ENCODE measurements at regions not wholly inside any gene's neighbourhood (a gene's known extent, or its start where the extent isn't known, plus 50 kb on each side); places are given as distances from the start of the nearest gene placed in this dataset.
"Not testable (repeated sequence)": the region's sequence is repeated elsewhere in the genome, so short reads cannot be mapped to it uniquely, and the experiment has no call there.

DNA sequence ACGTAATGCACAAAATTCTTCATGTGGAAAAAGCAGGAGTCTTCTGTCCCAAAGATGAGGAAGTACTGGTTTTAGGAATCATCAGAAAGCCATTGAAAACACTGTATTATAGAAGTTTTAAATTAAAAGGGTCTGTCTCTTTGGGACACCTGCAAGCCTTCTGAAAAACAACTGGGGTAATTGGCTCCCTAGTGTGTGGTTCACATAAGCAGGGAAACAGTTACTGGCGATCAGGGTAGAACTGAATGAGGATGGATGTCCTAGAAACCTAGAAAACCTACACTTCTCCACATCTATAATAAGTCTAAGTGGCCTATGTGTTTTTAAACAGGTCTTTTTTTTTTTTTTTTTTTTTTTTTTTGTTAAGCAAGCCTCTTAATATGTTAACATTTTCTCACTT is 945.5 kb upstream of the PCDH10 start:
- Histone ChIP-seq H3K9me3 (no peaks in the 10 kb centered on the region), H3K4me3 (no peak overlapping the region), H3K36me3 (no peaks in the 10 kb centered on the region), H3K27me3 (no peaks in the 10 kb centered on the region)
- DNase-seq: no peak

DNA sequence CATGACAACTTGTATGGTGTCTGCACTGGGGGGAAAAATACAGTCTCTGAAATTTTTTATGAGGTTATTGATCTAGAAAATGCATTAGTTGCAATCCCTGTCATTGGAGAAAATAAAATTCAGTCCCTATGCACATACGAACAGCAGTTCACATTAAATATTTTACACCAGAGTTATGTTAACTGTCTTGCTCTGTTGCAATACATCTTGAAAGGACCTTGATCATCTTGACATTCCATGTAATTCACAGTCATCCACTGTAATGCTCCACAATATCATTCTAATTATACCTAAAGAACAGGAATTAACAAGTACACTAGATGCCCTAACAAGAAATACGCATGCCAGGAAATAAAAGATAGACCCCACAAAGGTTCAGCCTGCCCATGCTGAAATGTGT is 934.6 kb upstream of the PCDH10 start:
- no peaks in the 10 kb centered on the region for H3K36me3 ChIP-seq
- H3K27me3 ChIP-seq: no peaks in the 10 kb centered on the region
- DNase-seq: no peak

DNA sequence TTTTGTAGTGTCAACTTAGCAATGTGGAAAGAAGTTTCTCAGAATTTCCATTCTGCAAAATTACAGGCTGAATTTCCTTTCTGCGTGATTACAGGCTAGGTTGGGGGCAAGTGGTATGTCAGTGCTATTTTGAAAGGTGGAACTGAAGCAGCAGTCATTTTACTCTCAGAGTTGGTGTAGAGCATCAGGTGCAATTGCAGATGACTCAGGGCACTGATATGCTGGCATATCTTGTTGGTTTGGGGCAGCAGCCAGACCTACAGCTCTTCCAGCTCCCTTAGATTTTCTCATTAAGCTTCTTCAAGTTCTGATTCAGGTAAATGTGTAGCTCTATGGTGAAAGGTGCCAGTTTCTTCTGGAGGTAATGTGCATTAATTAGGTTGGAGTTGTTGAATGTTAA is 930.7 kb upstream of the PCDH10 start:
- DNase-seq: no peak
- Histone ChIP-seq H3K27me3 (no peaks in the 10 kb centered on the region), H3K36me3 (no peaks in the 10 kb centered on the region), H3K4me3 (no peak overlapping the region), H3K9me3 (no peaks in the 10 kb centered on the region)

More for the DNA sequence above, 934.6 kb upstream of the PCDH10 start:
- Histone ChIP-seq H3K4me3 (no peak overlapping the region), H3K9me3 (no peaks in the 10 kb centered on the region)

DNA sequence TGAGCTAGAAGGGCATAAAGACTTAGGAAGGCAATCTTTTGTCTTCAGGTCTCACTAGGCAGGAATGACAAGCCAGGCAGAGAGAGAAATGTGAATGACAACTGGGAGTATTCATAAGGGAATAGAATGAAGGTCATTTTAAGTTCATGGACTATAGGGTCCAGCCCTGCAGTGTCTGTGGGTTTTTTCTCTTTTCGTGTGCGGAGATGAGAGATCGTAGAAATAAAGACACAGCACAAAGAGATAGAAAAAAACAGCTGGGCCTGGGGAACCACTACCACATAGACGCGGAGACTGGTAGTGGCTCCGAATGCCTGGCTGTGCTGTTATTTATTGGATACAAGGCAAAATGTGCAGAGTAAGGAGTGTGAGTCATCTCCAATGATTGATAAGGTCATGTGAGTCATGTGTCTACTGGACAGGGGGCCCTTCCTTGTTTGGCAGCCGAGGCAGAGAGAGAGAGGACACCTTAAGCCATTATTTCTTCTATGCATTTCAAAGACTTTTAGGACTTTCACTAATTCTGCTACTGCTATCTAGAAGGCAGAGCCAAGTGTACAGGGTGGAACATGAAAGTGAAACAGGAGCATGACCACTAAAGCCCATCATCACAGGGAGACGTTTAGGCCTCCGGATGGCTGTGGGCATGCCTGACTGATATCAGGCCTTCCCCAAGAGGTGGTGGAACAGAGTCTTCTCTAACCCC is 921.8 kb upstream of the PCDH10 start:
- no peaks in the 10 kb centered on the region for H3K36me3 ChIP-seq
- H3K9me3 ChIP-seq: no peaks in the 10 kb centered on the region
- DNase-seq: no peak
- H3K27me3 ChIP-seq: no peaks in the 10 kb centered on the region
- no peak overlapping the region for H3K4me3 ChIP-seq

DNA sequence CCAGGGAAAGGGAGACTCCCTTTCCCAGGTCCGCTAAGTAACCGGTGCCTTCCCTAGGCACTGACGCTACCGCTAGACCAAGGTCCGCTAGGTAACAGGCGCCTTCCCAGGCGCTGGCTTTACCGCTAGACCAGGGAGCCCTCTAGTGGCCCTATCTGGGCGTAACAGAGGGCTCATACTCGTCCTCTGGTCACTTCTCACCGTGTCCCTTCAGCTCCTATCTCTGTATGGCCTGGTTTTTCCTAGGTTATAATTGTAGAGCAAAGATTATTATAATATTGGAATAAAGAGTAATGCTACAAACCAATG is 921.3 kb upstream of the PCDH10 start:
- H3K9me3 ChIP-seq, H3K4me3 ChIP-seq, DNase-seq, H3K36me3 ChIP-seq, H3K27me3 ChIP-seq: not testable (repeated sequence)

DNA sequence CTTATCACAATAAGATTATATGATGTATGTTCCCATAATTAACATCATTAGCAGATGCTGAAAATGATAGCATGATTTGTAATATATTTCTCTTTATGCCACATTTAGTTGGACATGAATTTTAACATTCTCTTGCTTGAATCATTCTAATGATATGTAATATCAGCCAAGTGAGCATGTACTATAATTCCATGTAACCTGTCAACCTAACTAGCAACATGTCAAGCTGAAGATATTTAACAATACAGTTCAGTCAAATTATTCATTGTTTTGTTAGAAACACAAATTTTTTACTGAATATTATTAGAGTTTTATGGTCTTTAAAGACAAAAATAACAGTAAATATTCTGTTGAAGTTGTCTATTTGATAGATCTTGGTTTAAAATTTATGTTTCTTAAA is 920.4 kb upstream of the PCDH10 start:
- DNase-seq: no peak
- no peak overlapping the region for H3K4me3 ChIP-seq
- no peaks in the 10 kb centered on the region for H3K9me3 ChIP-seq
- no peaks in the 10 kb centered on the region for H3K27me3 ChIP-seq
- H3K36me3 ChIP-seq: no peaks in the 10 kb centered on the region

DNA sequence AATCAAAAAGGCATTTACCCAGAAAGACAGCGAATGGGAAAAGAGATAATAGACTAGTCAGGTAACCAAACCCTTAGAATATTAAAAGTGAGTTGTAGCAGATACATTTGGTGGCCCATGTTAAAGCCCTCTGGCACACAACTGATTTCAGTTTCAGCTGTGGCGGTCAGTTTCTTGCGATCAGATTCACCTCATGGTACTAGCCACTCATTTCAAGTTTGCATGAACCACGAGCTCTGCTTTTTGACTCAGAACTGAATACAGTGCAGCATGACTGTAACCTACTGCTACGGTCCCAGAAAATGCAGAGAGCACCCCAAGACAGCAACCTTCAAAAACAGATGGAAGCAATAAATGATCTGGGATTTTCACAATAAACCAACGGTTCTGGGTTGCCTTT is 919.1 kb upstream of the PCDH10 start:
- H3K9me3 ChIP-seq: no peaks in the 10 kb centered on the region
- no peak for DNase-seq
- H3K36me3 ChIP-seq: no peaks in the 10 kb centered on the region
- H3K4me3 ChIP-seq: no peak overlapping the region
- no peaks in the 10 kb centered on the region for H3K27me3 ChIP-seq

DNA sequence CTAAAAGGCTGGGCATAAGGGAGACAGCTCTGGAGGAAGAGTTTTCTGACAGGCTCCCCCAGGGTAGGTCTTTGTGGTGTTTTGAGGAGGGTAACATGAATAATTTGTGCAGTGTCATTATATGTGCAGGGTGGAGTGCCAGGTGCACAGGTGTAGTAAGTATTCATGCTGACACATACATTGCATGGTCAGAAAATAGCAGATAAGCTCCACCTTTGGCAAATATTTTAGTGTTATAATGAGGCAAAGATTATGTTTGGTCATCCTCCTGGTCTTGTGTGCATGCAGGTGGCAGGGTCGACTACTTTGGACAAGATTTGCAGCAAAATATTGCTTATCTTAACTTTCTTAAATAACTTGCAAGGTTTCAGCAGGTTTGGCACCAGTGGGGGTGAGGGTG is 910.4 kb upstream of the PCDH10 start:
- H3K4me3 ChIP-seq: no peak overlapping the region
- H3K9me3 ChIP-seq: no peaks in the 10 kb centered on the region
- H3K36me3 ChIP-seq: no peaks in the 10 kb centered on the region
- H3K27me3 ChIP-seq: no peaks in the 10 kb centered on the region
- no peak for DNase-seq

DNA sequence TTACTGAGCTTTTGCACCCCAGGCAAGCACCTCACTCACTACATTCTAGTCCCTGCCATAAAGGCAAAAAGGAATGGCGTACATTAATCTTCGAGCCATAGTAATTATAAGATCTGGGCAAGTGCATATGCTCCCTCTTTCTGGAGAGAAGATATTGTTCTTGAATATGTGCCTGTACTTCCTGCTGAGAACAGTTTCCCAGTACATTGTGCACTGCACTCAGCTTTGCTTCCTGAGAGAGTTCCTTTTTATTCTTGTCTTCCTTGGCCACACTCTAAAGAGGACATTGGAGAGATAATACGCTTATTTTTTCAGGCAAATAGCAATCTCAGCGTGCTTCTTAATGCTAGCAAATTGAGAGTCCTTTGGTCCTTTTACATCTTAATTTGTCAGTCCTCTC is 909.0 kb upstream of the PCDH10 start:
- Histone ChIP-seq H3K4me3 (no peak overlapping the region), H3K27me3 (no peaks in the 10 kb centered on the region), H3K36me3 (no peaks in the 10 kb centered on the region), H3K9me3 (no peaks in the 10 kb centered on the region)
- no peak for DNase-seq

DNA sequence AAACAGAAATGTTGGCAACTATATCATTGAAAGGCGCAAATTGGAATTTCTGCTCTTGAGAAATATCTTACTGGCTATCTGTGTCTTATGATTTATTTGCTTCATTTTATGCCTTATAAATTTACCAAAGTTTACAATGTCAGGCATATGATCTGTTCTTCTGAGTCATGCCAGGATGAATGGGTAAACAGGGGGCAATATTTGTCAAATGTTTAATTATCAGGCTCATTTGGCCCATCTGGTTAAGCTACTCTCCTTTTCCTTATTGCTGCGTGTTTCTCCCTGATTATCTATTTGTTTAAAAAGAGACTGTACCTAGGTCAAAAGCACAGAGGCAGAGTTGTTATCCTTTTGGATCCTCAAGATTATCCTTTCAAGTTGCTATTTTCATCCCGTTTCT is 903.8 kb upstream of the PCDH10 start:
- no peaks in the 10 kb centered on the region for H3K9me3 ChIP-seq
- H3K27me3 ChIP-seq: no peaks in the 10 kb centered on the region
- no peak overlapping the region for H3K4me3 ChIP-seq
- DNase-seq: no peak
- H3K36me3 ChIP-seq: no peaks in the 10 kb centered on the region

DNA sequence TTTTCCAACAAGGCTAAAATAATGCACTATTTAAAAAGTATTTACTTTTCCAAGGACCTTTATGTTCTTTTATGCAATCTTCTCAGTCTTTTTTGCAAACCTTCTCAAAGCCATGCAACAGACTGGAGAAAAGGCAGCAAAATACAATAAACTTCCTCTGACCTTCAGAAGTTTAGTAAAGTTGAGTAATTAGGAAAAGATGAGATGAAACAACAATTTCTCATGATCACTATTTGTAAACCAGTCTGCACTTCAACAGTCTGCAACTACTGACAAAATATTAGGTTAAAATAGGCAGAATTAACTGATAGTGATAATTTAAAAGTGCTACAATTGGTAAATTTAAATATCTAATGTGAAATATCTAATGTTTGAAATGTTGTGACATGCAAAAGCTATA is 884.9 kb upstream of the PCDH10 start:
- H3K36me3 ChIP-seq: no peaks in the 10 kb centered on the region
- no peaks in the 10 kb centered on the region for H3K27me3 ChIP-seq
- H3K4me3 ChIP-seq: no peak overlapping the region
- no peak for DNase-seq
- no peaks in the 10 kb centered on the region for H3K9me3 ChIP-seq

DNA sequence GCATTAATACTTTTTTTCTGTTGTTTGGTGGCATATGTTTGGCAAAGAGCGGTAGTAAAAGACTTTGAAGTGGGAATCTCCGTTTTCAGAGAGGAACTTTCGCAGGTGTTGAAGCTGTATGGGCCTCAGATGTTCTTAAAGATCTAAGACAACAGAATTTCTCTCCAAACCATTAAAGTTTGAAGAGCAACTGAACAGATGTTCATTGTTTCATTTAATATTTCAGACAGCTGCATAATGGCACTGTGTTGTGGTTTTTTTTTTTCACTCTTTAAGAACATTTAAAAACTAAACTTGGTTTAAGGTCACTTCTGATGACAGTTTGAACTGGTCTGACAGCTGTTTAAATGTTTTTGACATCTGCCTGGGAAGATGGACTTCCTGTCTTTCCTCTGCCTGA is 882.7 kb upstream of the PCDH10 start:
- Histone ChIP-seq H3K27me3 (no peaks in the 10 kb centered on the region), H3K9me3 (no peaks in the 10 kb centered on the region), H3K36me3 (no peaks in the 10 kb centered on the region), H3K4me3 (no peak overlapping the region)
- no peak for DNase-seq

DNA sequence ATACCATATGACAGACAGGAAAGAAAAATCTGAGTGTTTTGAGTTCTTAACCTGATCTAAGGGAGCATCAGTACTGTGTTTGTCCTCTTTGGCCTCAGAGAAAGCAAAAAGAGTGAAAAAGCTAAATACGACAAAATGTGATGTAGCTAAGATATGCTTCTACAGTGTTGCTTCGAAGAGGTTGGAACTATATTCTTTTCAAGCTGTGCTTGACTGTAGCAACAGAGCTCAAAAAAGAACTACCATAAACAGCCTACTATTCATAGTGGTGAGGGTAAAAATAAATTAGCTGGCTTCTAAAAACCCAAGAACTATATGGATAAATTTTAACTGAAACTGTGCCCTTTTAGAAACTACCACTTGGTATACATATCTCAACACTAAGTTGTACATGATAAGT is 881.8 kb upstream of the PCDH10 start:
- H3K9me3 ChIP-seq: no peaks in the 10 kb centered on the region
- DNase-seq: no peak
- no peak overlapping the region for H3K4me3 ChIP-seq
- no peaks in the 10 kb centered on the region for H3K36me3 ChIP-seq
- no peaks in the 10 kb centered on the region for H3K27me3 ChIP-seq

DNA sequence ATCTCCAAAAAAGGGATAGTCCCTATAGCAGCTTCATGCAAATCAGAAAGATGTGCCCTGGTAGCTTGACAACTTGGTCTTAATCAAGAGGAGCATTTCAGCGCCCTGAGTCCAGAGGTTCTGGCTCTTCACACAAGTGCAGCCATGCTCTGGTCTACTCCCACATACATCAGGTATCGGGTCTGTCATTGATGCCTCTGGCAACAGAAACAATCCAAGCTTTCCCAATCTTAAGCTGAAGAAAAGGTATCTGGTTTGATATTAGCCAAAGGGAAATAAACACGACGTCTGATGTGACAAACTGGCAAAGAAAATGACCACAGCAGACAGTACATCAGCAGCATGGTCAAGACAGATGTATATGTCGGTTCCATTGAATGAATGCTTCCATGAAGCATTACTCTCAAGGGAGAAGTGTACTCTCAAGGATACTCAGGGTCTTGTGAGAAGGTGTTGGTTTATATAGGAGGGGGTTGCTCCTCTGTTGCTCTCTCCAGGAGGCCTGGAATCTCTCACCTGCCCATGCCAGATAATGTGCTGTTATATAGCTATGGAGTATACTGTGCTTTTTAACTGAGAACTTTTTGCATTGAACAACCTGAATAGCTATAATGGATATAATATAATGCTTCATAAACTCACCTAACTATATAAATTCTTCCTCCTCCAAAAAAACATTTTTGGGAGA is 879.6 kb upstream of the PCDH10 start:
- Histone ChIP-seq H3K4me3 (no peak overlapping the region), H3K36me3 (no peaks in the 10 kb centered on the region), H3K27me3 (no peaks in the 10 kb centered on the region), H3K9me3 (no peaks in the 10 kb centered on the region)
- DNase-seq: no peak

DNA sequence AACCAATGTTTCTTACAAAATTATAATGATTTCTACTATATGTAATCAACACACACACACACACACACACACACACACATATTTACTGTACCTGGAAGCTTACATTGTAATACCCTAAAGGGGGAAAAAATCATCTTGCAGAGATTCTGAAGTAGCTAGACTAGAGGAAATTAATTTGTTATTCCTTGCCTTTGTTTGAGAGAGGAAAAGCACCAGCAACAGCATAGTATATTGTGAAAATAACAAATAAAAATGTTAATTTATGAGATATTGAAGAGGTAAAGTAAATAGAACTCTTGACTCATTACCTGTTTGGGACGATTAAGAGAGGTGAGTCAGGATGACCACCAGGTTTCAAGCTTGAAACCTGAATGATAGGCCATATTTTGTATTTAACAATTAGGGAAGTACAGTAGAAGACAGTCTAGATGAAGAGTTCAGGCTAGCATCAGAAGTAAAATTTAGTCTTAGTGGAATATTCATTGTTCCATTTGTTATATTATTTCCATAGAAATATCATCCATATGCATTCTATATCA is 873.4 kb upstream of the PCDH10 start:
- H3K36me3 ChIP-seq: no peaks in the 10 kb centered on the region

DNA sequence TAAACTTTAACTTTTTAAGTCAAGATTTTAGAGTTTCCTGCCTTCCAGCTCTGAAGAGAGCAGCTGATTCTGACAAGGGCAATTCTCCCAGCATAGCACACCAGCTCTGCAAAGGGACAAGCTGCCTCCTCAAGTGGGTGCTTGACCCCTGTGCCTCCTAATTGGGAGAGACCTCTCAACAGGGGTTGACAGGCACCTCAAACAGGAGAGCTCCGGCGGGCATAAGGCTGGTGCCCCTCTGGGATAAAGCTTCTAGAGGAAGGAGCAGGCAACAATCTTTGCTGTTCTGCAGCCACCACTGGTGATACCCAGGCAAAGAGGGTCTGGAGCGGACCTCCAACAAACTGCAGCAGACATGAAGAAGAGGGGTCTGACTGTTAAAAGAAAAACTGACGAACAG is 872.9 kb upstream of the PCDH10 start:
- no peak for DNase-seq
- Histone ChIP-seq H3K4me3 (no peak overlapping the region), H3K9me3 (no peaks in the 10 kb centered on the region), H3K27me3 (no peaks in the 10 kb centered on the region), H3K36me3 (no peaks in the 10 kb centered on the region)

More for the DNA sequence above, 873.4 kb upstream of the PCDH10 start:
- no peak for DNase-seq
- Histone ChIP-seq H3K4me3 (no peak overlapping the region), H3K27me3 (no peaks in the 10 kb centered on the region), H3K9me3 (no peaks in the 10 kb centered on the region)

DNA sequence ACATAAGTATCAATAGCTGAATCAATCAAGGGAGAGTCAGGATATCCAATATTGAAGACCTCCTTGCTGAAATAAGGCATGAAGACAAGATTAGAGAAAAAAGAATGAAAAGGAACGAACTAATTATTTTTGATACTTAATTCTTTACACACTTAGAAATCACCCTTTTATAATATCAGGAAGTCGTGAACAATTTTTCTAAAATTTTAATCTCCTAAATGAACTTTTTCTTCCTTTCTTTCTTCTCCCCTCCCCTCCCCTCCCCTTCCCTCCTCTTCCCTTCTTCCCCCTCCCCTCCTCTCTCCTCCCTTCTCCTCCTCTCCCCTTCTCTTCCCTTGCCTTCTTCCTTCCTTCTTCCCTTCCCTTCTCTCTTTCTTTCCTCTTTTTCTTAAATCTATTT is 872.1 kb upstream of the PCDH10 start:
- Histone ChIP-seq H3K4me3 (no peak overlapping the region), H3K9me3 (no peaks in the 10 kb centered on the region), H3K27me3 (no peaks in the 10 kb centered on the region), H3K36me3 (no peaks in the 10 kb centered on the region)
- DNase-seq: no peak

DNA sequence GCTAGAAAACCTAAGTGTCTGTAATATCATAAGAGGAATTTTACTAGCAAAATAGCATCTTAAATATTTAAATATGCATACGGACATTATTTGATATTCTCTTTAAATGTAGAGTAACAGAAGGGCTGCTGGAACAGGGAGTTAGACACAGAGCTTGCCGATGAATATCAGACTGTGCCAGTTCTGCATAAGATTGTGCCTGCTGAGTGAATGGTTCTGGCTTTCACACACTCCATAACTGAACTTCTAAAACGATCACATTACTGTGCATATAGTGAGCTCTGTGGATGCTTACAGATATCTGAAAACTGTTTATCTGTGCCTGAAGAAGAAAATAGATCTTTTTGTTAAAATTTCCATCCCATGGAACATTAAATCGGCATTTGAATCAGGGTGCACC is 867.4 kb upstream of the PCDH10 start:
- H3K27me3 ChIP-seq: no peaks in the 10 kb centered on the region
- no peaks in the 10 kb centered on the region for H3K9me3 ChIP-seq
- no peak for DNase-seq
- H3K36me3 ChIP-seq: no peaks in the 10 kb centered on the region
- H3K4me3 ChIP-seq: no peak overlapping the region
